ENCODE measurements at regions not wholly inside any gene's neighbourhood (a gene's known extent, or its start where the extent isn't known, plus 50 kb on each side); places are given as distances from the start of the nearest gene placed in this dataset.

- Mint-ChIP-seq H3K36me3 (ENCODE audit: insufficient read depth in 1 of 3, low read depth in 3 of 3) (peaks cover 0 to 15% (median 0%) of the 10 kb centered on the region in 3 experiments; a peak in 2 of 7 replicates), H3K27ac (no peak overlapping the region), H3K4me3 (no peak overlapping the region), H3K4me1 (peaks cover 11 to 14% of the 10 kb centered on the region in 2 experiments), H3K9me3 (peaks cover 0 to 7% of the 10 kb centered on the region in 2 experiments; a peak in 2 of 5 replicates), H3K27me3 (ENCODE audit: low read depth) (no peaks in the 10 kb centered on the region; the same call in 1 of the 2 replicates)
- H3K56ac ChIP-seq (ENCODE audit: insufficient read length, low read depth, low read length) = no peak overlapping the region
- DNase-seq = no peak
- H3K18ac ChIP-seq (ENCODE audit: insufficient read length, low read depth, low read length) = no peak overlapping the region
- H2AK5ac ChIP-seq (ENCODE audit: insufficient read length, low read length) = no peak overlapping the region
- H3K23me2 ChIP-seq (ENCODE audit: insufficient read length, low read depth, low read length, poor library complexity, severe bottlenecking) = no peaks in the 10 kb centered on the region
- H2BK20ac ChIP-seq (ENCODE audit: low read depth, low read length, poor library complexity, severe bottlenecking) = no peak overlapping the region
- H3K79me1 ChIP-seq (ENCODE audit: insufficient read depth, low read depth, low read length, poor library complexity, severe bottlenecking) = no peaks in the 10 kb centered on the region
- H2BK5ac ChIP-seq (ENCODE audit: insufficient read length, low read length) = no peak overlapping the region
- H2BK12ac ChIP-seq (ENCODE audit: insufficient read length, low read depth, low read length) = no peak overlapping the region
- H3K27me3 ChIP-seq (ENCODE audit: insufficient read depth, low read length) = no peaks in the 10 kb centered on the region
- H3K4me2 ChIP-seq (ENCODE audit: insufficient read depth, insufficient read length, low read length) = no peak overlapping the region
- no peaks in the 10 kb centered on the region for H4K20me1 ChIP-seq (ENCODE audit: control insufficient read depth, insufficient read depth, insufficient read length)
- no peaks in the 10 kb centered on the region for H3K9me3 ChIP-seq (ENCODE audit: control insufficient read depth, low read depth, low read length)
- no peak overlapping the region for H4K91ac ChIP-seq (ENCODE audit: insufficient read length, low read depth, low read length)
- no peak overlapping the region for H3K27ac ChIP-seq (ENCODE audit: insufficient read length, low read depth, low read length)
- H3K9ac ChIP-seq (ENCODE audit: extremely low read depth, insufficient read length, low read length) = no peak overlapping the region
- no peak overlapping the region for H3T11ph ChIP-seq (ENCODE audit: low read length)
- no peaks in the 10 kb centered on the region for H3K79me2 ChIP-seq (ENCODE audit: insufficient read depth, low read length)
- no peak overlapping the region for H4K8ac ChIP-seq (replicated peaks; ENCODE audit: insufficient read length, low read depth, low read length)
- H3K14ac ChIP-seq (ENCODE audit: insufficient read depth, low read length) = no peak overlapping the region
- no peak for TF ChIP-seq CTCF (conservative IDR thresholded peaks at IDR 0.05)
- no peak overlapping the region for H3K4ac ChIP-seq (ENCODE audit: low read depth, low read length)
- H3K23ac ChIP-seq (ENCODE audit: insufficient read length, low read depth, low read length) = no peak overlapping the region
- H3K4me1 ChIP-seq (ENCODE audit: insufficient read depth, low read length) = peaks cover 4% of the 10 kb centered on the region; the same call in 1 of the 2 replicates
- no CpG with 5 or more reads among the region's 5 CpGs for WGBS (ENCODE audit: extremely low coverage, insufficient read length, low lambda C conversion rate)
- no peak overlapping the region for H2BK120ac ChIP-seq (ENCODE audit: low read depth, low read length, poor library complexity, severe bottlenecking)
- no peak overlapping the region for H2AFZ ChIP-seq (ENCODE audit: low read length)
- no peak overlapping the region for H4K5ac ChIP-seq (ENCODE audit: insufficient read length, low read depth, low read length)
- no peak overlapping the region for H2BK15ac ChIP-seq (ENCODE audit: low read depth, low read length)
These were observed 331.5 kb upstream of the TLE3 start for GRCh38 chr15:70429056-70429722.
